ENCODE measurements at regions not wholly inside any gene's neighbourhood (a gene's known extent, or its start where the extent isn't known, plus 50 kb on each side); places are given as distances from the start of the nearest gene placed in this dataset.

GRCh38 chr10:94131885-94132284, 138.2 kb downstream of the PLCE1 start:
- TF ChIP-seq, protein P1, sequence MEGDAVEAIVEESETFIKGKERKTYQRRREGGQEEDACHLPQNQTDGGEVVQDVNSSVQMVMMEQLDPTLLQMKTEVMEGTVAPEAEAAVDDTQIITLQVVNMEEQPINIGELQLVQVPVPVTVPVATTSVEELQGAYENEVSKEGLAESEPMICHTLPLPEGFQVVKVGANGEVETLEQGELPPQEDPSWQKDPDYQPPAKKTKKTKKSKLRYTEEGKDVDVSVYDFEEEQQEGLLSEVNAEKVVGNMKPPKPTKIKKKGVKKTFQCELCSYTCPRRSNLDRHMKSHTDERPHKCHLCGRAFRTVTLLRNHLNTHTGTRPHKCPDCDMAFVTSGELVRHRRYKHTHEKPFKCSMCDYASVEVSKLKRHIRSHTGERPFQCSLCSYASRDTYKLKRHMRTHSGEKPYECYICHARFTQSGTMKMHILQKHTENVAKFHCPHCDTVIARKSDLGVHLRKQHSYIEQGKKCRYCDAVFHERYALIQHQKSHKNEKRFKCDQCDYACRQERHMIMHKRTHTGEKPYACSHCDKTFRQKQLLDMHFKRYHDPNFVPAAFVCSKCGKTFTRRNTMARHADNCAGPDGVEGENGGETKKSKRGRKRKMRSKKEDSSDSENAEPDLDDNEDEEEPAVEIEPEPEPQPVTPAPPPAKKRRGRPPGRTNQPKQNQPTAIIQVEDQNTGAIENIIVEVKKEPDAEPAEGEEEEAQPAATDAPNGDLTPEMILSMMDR (IDR thresholded peaks at IDR 0.05), result no peak
- no peak for TF ChIP-seq POLR2A (IDR thresholded peaks at IDR 0.05)
